ENCODE measurements at regions not wholly inside any gene's neighbourhood (a gene's known extent, or its start where the extent isn't known, plus 50 kb on each side); places are given as distances from the start of the nearest gene placed in this dataset.

GRCh38 chr20:39258253-39258652 is 296.1 kb downstream of the DHX35 start:
- H2BK20ac ChIP-seq (ENCODE audit: low read length), result no peak overlapping the region
- H3K27me3 ChIP-seq (replicated peaks in 1 of 4; ENCODE audit: control insufficient read depth in 3 of 4, extremely low read depth in 1 of 4, insufficient read depth in 3 of 4, low read length in 3 of 4), result no peaks in the 10 kb centered on the region
- H3K79me1 ChIP-seq (ENCODE audit: low read depth, low read length), result no peaks in the 10 kb centered on the region
- DNase-seq (ENCODE audit: low read depth in 1 of 2, low spot score in 2 of 2) (no peak), FAIRE-seq (no peak)
- H4K8ac ChIP-seq (ENCODE audit: extremely low read depth, insufficient read depth, low read length), result no peak overlapping the region
- H3K56ac ChIP-seq (replicated peaks; ENCODE audit: insufficient read length, low read depth, low read length), result no peak overlapping the region
- no peak overlapping the region for H4K91ac ChIP-seq (replicated peaks; ENCODE audit: insufficient read length, low read length)
- H3K9ac ChIP-seq (replicated peaks in 1 of 4; ENCODE audit: extremely low read depth in 1 of 4, low read depth in 3 of 4, low read length in 3 of 4), result no peak overlapping the region
- H3K23ac ChIP-seq (ENCODE audit: insufficient read length), result no peak overlapping the region
- H3K14ac ChIP-seq (ENCODE audit: insufficient read length), result no peak overlapping the region
- no peak overlapping the region for H3K4me2 ChIP-seq (ENCODE audit: insufficient read depth in 1 of 2, low read depth in 2 of 2, low read length in 2 of 2)
- no peak overlapping the region for H3K4me3 ChIP-seq (ENCODE audit: extremely low read depth in 1 of 4, insufficient read depth in 2 of 4, low read depth in 3 of 4, low read length in 4 of 4)
- ChIA-PET POLR2A (ENCODE audit: partially characterized antibody) (no interaction called here), CTCF (ENCODE audit: partially characterized antibody) (interaction anchor here (1.4 to 1.9 kb wide), 3 partner anchors 45 to 153 kb away, joined by 4 to 8 read pairs (median 6); no protein-coding TSS in a partner anchor)
- no peaks in the 10 kb centered on the region for H3K23me2 ChIP-seq (ENCODE audit: low read depth, low read length)
- no peak overlapping the region for H2BK5ac ChIP-seq (ENCODE audit: low read depth, low read length)
- 91% methylated on average over 4 of the region's 4 CpGs; no CpG with 5 or more reads in 1 of the 2 experiments for WGBS, 2 experiments (ENCODE audit: extremely low coverage in 1 of 2, insufficient coverage in 1 of 2, insufficient read length in 1 of 2, insufficient replicate concordance in 2 of 2, low coverage in 1 of 2, low lambda C conversion rate in 2 of 2, missing lambda C conversion rate in 1 of 2)
- no peak overlapping the region for H4K5ac ChIP-seq (ENCODE audit: insufficient read length, low read depth, low read length)
- no peaks in the 10 kb centered on the region for H3K9me3 ChIP-seq (ENCODE audit: insufficient read depth in 2 of 2, low read depth in 1 of 2, low read length in 1 of 2)
- no peak overlapping the region for H2BK12ac ChIP-seq (ENCODE audit: low read depth, low read length)
- no peaks in the 10 kb centered on the region for H3K36me3 ChIP-seq (ENCODE audit: control insufficient read depth in 2 of 4, insufficient read depth in 4 of 4, low read length in 3 of 4)
- no peak overlapping the region for H3K4ac ChIP-seq (replicated peaks; ENCODE audit: insufficient read length, low read depth, low read length)
- no peaks in the 10 kb centered on the region for H3K4me1 ChIP-seq (replicated peaks in 1 of 4; ENCODE audit: control insufficient read depth in 3 of 4, insufficient read depth in 4 of 4, low read length in 3 of 4)
- H3K27ac ChIP-seq (ENCODE audit: low read depth, low read length), result no peak overlapping the region
- H4K20me1 ChIP-seq (replicated peaks in 1 of 2; ENCODE audit: control insufficient read depth in 1 of 2, insufficient read depth in 2 of 2, low read length in 2 of 2), result no peaks in the 10 kb centered on the region
- no peak overlapping the region for H2AFZ ChIP-seq (ENCODE audit: low read length)
- TF ChIP-seq GABPA (IDR thresholded peaks at IDR 0.05; ENCODE audit: borderline replicate concordance, insufficient read depth, low read length), result no peak
- H3K18ac ChIP-seq (ENCODE audit: extremely low read depth, low read length), result no peak overlapping the region
- no peak overlapping the region for H2BK15ac ChIP-seq (ENCODE audit: low read length)
- no peak overlapping the region for H2AK5ac ChIP-seq (ENCODE audit: low read depth, low read length)
- H3K79me2 ChIP-seq (ENCODE audit: control insufficient read depth in 1 of 2, insufficient read depth in 2 of 2, low read length in 2 of 2), result no peaks in the 10 kb centered on the region
- H2BK120ac ChIP-seq (replicated peaks; ENCODE audit: low read depth, low read length), result no peak overlapping the region
